Mammary epithelial cell (primary cell): ENCODE measurements at regions not wholly inside any gene's neighbourhood (a gene's known extent, or its start where the extent isn't known, plus 50 kb on each side); places are given as distances from the start of the nearest gene placed in this dataset.

Source experiments
- CTCF ChIP-seq, 2 donors: IDR thresholded peaks in 1 of 2; conservative IDR thresholded peaks in 1 of 2; 2 replicates each; pipeline ENCODE4 v1.5.1; 2011 to 2012; ENCODE audit warnings: inconsistent platforms in 2 of 2, low read length in 2 of 2, mild to moderate bottlenecking in 2 of 2, control low read depth in 1 of 2, low read depth in 1 of 2; ENCODE audit not compliant: insufficient read depth in 1 of 2; ENCODE audit errors: extremely low read depth in 1 of 2
- EZH2 ChIP-seq: IDR thresholded peaks from 2 replicates; pipeline ENCODE4 v1.6.1; 2012; ENCODE audit warnings: low read length, inconsistent platforms, borderline replicate concordance

GRCh38 chr2:51844596-51844995, 812.7 kb upstream of the NRXN1 start:
- TF ChIP-seq CTCF (conservative IDR thresholded peaks at IDR 0.05 in 1 of 2, IDR thresholded peaks at IDR 0.05 in 1 of 2; ENCODE audit: extremely low read depth in 1 of 2, insufficient read depth in 1 of 2, low read depth in 1 of 2, low read length in 2 of 2) (no peak), EZH2 (no peak)
